ENCODE measurements at regions not wholly inside any gene's neighbourhood (a gene's known extent, or its start where the extent isn't known, plus 50 kb on each side); places are given as distances from the start of the nearest gene placed in this dataset.

GRCh38 chr14:53338192-53338591, 185.1 kb upstream of the DDHD1 start:
- DNase-seq = no peak

- no peak for DNase-seq
These were observed 183.6 kb upstream of the DDHD1 start for GRCh38 chr14:53336729-53337128.

GRCh38 chr14:53333809-53334208, 180.7 kb upstream of the DDHD1 start:
- no peak for DNase-seq

- DNase-seq = no peak
These were observed 178.8 kb upstream of the DDHD1 start for GRCh38 chr14:53331921-53332320.

- no peak for DNase-seq
These were observed 178.1 kb upstream of the DDHD1 start for GRCh38 chr14:53331247-53331646.

GRCh38 chr14:53330441-53330840, 177.3 kb upstream of the DDHD1 start:
- DNase-seq = no peak

GRCh38 chr14:53328841-53329240, 175.7 kb upstream of the DDHD1 start:
- no peak for DNase-seq

GRCh38 chr14:53327716-53328115, 174.6 kb upstream of the DDHD1 start:
- no peak for DNase-seq

- no peak for DNase-seq
These were observed 172.2 kb upstream of the DDHD1 start for GRCh38 chr14:53325176-53325806.

GRCh38 chr14:53316504-53316903, 163.4 kb upstream of the DDHD1 start:
- no peak for DNase-seq

- no peak for DNase-seq
These were observed 157.3 kb upstream of the DDHD1 start for GRCh38 chr14:53310412-53310811.

- no peak for DNase-seq
These were observed 153.8 kb upstream of the DDHD1 start for GRCh38 chr14:53306911-53307310.

- peak; percentile 6 for DNase-seq
These were observed 153.2 kb upstream of the DDHD1 start for GRCh38 chr14:53306267-53306721.

GRCh38 chr14:53304726-53305381, 151.7 kb upstream of the DDHD1 start:
- DNase-seq = no peak

GRCh38 chr14:53295985-53296582, 143.0 kb upstream of the DDHD1 start:
- DNase-seq = peak; percentile 9

- DNase-seq = no peak
These were observed 142.2 kb upstream of the DDHD1 start for GRCh38 chr14:53295372-53295771.

GRCh38 chr14:53286301-53286700, 133.2 kb upstream of the DDHD1 start:
- DNase-seq = no peak

- no peak for DNase-seq
These were observed 132.7 kb upstream of the DDHD1 start for GRCh38 chr14:53285821-53286220.

GRCh38 chr14:53285064-53285463, 131.9 kb upstream of the DDHD1 start:
- DNase-seq = no peak

- no peak for DNase-seq
These were observed 125.7 kb upstream of the DDHD1 start for GRCh38 chr14:53278602-53279506.

GRCh38 chr14:53273671-53274072, 120.5 kb upstream of the DDHD1 start:
- DNase-seq = no peak

- no peak for DNase-seq
These were observed 111.9 kb upstream of the DDHD1 start for GRCh38 chr14:53265025-53265424.

- no peak for DNase-seq
These were observed 107.8 kb upstream of the DDHD1 start for GRCh38 chr14:53260928-53261327.

Data from effector CD4-positive, alpha-beta T cell (primary cell).